ENCODE measurements at regions not wholly inside any gene's neighbourhood (a gene's known extent, or its start where the extent isn't known, plus 50 kb on each side); places are given as distances from the start of the nearest gene placed in this dataset.

DNA sequence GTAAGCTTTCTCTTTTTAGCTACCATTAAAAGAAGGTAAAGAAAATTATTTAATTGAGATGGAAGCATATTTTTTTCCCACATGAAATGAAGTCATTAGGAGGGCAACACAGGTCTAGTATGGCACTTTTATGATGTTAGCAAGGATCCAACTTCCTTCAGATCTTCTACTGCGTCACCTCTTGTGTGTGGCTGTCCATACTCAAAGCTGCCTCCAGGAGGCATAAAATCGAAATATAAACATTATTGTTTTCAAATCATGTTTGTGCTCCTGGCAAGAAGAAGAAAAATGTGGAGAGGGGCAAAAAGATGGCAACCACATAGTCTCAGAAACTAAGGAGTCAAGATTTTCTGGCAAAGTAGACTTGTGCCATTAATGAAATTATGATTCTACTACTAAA lies 791.7 kb upstream of the EPHA6 start:
- DNase-seq (ENCODE audit: low read depth, low spot score), result no peak
- TF ChIP-seq SUZ12 (IDR thresholded peaks at IDR 0.05; ENCODE audit: extremely low read depth, insufficient read depth, insufficient read length), result no peak
- TF ChIP-seq YY1 (IDR thresholded peaks at IDR 0.05; ENCODE audit: insufficient read depth, insufficient read length), result no peak
- no peak for TF ChIP-seq ZNF274 (IDR thresholded peaks at IDR 0.05; ENCODE audit: low read depth, low read length)
- no peaks in the 10 kb centered on the region for H3K9me3 ChIP-seq (ENCODE audit: insufficient read depth, low read length)
- H3K4me3 ChIP-seq (ENCODE audit: insufficient read length, low read depth), result no peak overlapping the region
- H3K4me1 ChIP-seq (ENCODE audit: insufficient read depth, insufficient read length), result no peaks in the 10 kb centered on the region
- no peaks in the 10 kb centered on the region for H3K36me3 ChIP-seq (ENCODE audit: insufficient read depth, insufficient read length, low read length)
- no peak overlapping the region for H3K9ac ChIP-seq (ENCODE audit: insufficient read length, low read depth)
- H3K27me3 ChIP-seq (ENCODE audit: insufficient read depth, insufficient read length), result no peaks in the 10 kb centered on the region

DNA sequence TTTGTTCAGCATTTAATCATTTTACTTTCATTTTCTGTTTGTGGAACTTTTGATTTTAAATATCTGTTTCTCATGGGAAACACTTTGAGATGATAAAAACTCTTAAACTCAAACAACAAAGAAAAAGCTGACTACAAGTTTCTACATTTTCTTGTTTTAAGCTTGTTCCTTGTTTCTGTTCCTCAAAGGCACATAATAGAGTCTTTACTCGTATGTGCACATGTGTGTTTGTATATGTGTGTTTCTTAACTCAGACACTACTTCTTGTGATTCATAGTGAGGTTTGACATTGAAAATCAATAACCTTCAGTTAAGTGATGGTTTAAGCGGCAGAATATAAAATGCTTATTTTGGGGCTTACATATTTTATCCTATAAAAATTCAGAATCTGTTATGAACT lies 786.7 kb upstream of the EPHA6 start:
- TF ChIP-seq ZNF274 (IDR thresholded peaks at IDR 0.05; ENCODE audit: low read depth, low read length), result no peak
- no peak for TF ChIP-seq YY1 (IDR thresholded peaks at IDR 0.05; ENCODE audit: insufficient read depth, insufficient read length)
- Histone ChIP-seq H3K9me3 (ENCODE audit: insufficient read depth, low read length) (no peaks in the 10 kb centered on the region), H3K4me1 (ENCODE audit: insufficient read depth, insufficient read length) (no peaks in the 10 kb centered on the region), H3K4me3 (ENCODE audit: insufficient read length, low read depth) (no peak overlapping the region), H3K27me3 (ENCODE audit: insufficient read depth, insufficient read length) (no peaks in the 10 kb centered on the region), H3K36me3 (ENCODE audit: insufficient read depth, insufficient read length, low read length) (no peaks in the 10 kb centered on the region), H3K9ac (ENCODE audit: insufficient read length, low read depth) (no peak overlapping the region)
- DNase-seq (ENCODE audit: low read depth, low spot score), result no peak

DNA sequence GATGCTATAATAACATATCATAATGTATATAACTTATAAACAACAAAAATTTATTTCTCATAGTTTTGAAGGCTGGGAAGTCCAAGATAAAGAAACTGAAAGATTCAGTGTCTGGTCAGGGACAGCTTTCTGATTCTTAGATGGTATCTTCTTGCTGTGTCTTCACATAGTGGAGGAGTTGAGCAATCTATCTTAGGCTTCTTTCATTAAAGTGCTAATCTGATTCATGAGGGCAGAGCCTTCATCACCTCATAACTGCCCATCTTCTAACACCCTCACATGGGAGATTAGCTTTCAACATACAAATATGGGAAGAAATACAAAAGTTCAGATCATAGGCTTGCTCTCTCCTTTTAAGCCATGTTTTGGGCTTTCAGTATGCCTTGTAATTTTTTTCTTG lies 774.8 kb upstream of the EPHA6 start:
- no peak for TF ChIP-seq ZNF274 (IDR thresholded peaks at IDR 0.05; ENCODE audit: low read depth, low read length)
- TF ChIP-seq YY1 (IDR thresholded peaks at IDR 0.05; ENCODE audit: insufficient read depth, insufficient read length), result no peak
- no peak for TF ChIP-seq SUZ12 (IDR thresholded peaks at IDR 0.05; ENCODE audit: extremely low read depth, insufficient read depth, insufficient read length)
- no peak for DNase-seq (ENCODE audit: low read depth, low spot score)
- Histone ChIP-seq H3K4me3 (ENCODE audit: insufficient read length, low read depth) (no peak overlapping the region), H3K4me1 (ENCODE audit: insufficient read depth, insufficient read length) (no peaks in the 10 kb centered on the region), H3K9ac (ENCODE audit: insufficient read length, low read depth) (no peak overlapping the region), H3K36me3 (ENCODE audit: insufficient read depth, insufficient read length, low read length) (no peaks in the 10 kb centered on the region), H3K9me3 (ENCODE audit: insufficient read depth, low read length) (peaks cover 12% of the 10 kb centered on the region; the same call in 1 of the 2 replicates), H3K27me3 (ENCODE audit: insufficient read depth, insufficient read length) (no peaks in the 10 kb centered on the region)

DNA sequence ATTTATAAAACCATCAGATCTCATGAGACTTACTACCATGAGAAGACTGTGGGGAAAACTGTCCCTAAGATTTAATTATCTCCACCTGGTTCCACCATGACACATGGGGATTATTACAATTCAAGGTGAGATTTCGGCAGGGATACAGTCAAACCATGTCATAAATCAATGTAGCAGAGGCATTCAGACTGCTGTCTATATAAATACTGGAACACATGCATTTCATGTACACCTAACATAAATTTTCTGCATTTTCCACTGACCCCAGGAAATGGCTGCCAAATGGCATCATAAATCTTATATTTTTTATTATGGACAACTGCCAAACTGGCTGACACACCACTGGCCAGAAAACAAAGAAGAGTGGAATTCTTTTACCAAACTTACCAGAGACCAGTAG lies 755.1 kb upstream of the EPHA6 start:
- no peak for DNase-seq (ENCODE audit: low read depth, low spot score)
- Histone ChIP-seq H3K36me3 (ENCODE audit: insufficient read depth, insufficient read length, low read length) (no peaks in the 10 kb centered on the region), H3K27me3 (ENCODE audit: insufficient read depth, insufficient read length) (no peaks in the 10 kb centered on the region), H3K4me3 (ENCODE audit: insufficient read length, low read depth) (no peak overlapping the region), H3K4me1 (ENCODE audit: insufficient read depth, insufficient read length) (no peaks in the 10 kb centered on the region), H3K9ac (ENCODE audit: insufficient read length, low read depth) (no peak overlapping the region), H3K9me3 (ENCODE audit: insufficient read depth, low read length) (peaks cover 6% of the 10 kb centered on the region; the same call in 1 of the 2 replicates)
- TF ChIP-seq YY1 (IDR thresholded peaks at IDR 0.05; ENCODE audit: insufficient read depth, insufficient read length) (no peak), SUZ12 (IDR thresholded peaks at IDR 0.05; ENCODE audit: extremely low read depth, insufficient read depth, insufficient read length) (no peak), ZNF274 (IDR thresholded peaks at IDR 0.05; ENCODE audit: low read depth, low read length) (no peak)

DNA sequence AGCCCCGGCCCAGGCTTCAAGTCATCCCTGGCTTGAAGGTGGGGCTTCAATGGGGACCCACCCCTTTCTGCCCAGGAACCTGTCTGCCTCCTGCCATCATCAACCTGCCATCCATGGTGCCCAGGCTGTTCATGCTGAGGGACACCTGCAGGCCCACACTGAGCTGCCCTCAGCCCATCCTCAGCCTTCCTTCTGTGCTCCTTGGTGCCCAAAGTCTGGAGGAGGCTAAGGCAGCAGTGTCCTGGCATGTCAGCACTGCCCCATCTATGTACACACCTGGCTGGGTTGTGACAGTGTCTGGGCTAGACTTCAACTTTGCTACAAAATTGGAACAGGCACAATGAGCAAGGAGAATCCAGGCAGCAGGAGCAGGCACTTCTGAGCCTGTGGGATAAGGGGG lies 745.3 kb upstream of the EPHA6 start:
- no peaks in the 10 kb centered on the region for H3K36me3 ChIP-seq (ENCODE audit: insufficient read depth, insufficient read length, low read length)
- H3K4me3 ChIP-seq (ENCODE audit: insufficient read length, low read depth), result no peak overlapping the region
- no peak overlapping the region for H3K9ac ChIP-seq (ENCODE audit: insufficient read length, low read depth)
- no peaks in the 10 kb centered on the region for H3K4me1 ChIP-seq (ENCODE audit: insufficient read depth, insufficient read length)
- TF ChIP-seq YY1 (IDR thresholded peaks at IDR 0.05; ENCODE audit: insufficient read depth, insufficient read length) (no peak), ZNF274 (IDR thresholded peaks at IDR 0.05; ENCODE audit: low read depth, low read length) (no peak), SUZ12 (IDR thresholded peaks at IDR 0.05; ENCODE audit: extremely low read depth, insufficient read depth, insufficient read length) (no peak)
- H3K27me3 ChIP-seq (ENCODE audit: insufficient read depth, insufficient read length), result no peaks in the 10 kb centered on the region
- no peak for DNase-seq (ENCODE audit: low read depth, low spot score)
- H3K9me3 ChIP-seq (ENCODE audit: insufficient read depth, low read length), result peaks cover 16% of the 10 kb centered on the region; the same call in 1 of the 2 replicates

DNA sequence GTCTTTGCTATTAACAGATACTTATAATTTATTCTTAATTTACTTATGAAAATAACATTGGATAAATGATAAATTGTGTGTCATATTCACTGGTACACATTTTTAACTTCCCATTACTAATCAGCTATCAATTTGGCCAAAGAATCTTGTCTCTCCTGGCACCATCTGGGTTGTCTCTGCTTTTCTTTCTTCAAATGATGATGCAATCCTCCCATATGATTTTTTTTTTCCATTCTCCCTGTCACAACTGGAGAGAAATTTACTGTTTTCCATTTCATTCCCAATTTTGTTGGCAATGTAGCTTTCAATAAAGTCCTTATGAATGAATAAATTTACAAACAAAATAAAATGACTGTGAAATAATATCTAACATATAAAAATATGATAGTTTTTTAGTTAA lies 743.7 kb upstream of the EPHA6 start:
- Histone ChIP-seq H3K27me3 (ENCODE audit: insufficient read depth, insufficient read length) (no peaks in the 10 kb centered on the region), H3K4me1 (ENCODE audit: insufficient read depth, insufficient read length) (no peaks in the 10 kb centered on the region), H3K36me3 (ENCODE audit: insufficient read depth, insufficient read length, low read length) (no peaks in the 10 kb centered on the region), H3K9ac (ENCODE audit: insufficient read length, low read depth) (no peak overlapping the region), H3K4me3 (ENCODE audit: insufficient read length, low read depth) (no peak overlapping the region), H3K9me3 (ENCODE audit: insufficient read depth, low read length) (peaks cover 16% of the 10 kb centered on the region; the same call in 1 of the 2 replicates)
- TF ChIP-seq ZNF274 (IDR thresholded peaks at IDR 0.05; ENCODE audit: low read depth, low read length), result no peak
- TF ChIP-seq YY1 (IDR thresholded peaks at IDR 0.05; ENCODE audit: insufficient read depth, insufficient read length), result no peak
- TF ChIP-seq SUZ12 (IDR thresholded peaks at IDR 0.05; ENCODE audit: extremely low read depth, insufficient read depth, insufficient read length), result no peak
- DNase-seq (ENCODE audit: low read depth, low spot score), result no peak

DNA sequence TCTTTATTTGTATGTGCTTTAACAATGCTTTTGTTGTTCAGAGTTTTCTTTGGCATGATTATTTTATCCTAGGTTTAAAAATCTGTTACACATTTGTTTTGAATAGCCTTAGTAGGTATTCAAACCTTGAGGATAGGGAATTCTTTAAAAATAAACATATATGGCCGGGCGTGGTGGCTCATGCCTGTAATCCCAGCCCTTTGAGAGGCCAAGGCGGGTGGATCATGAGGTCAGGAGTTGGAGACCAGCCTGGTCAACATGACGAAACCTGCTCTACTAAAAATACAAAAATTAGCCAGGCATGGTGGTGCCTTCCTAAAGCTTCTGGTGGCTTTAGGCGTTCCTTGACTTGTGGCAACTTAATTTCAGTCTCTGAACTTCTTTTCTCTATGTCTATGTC lies 743.3 kb upstream of the EPHA6 start:
- Histone ChIP-seq H3K27me3 (ENCODE audit: insufficient read depth, insufficient read length) (no peaks in the 10 kb centered on the region), H3K4me1 (ENCODE audit: insufficient read depth, insufficient read length) (no peaks in the 10 kb centered on the region), H3K36me3 (ENCODE audit: insufficient read depth, insufficient read length, low read length) (no peaks in the 10 kb centered on the region), H3K9me3 (ENCODE audit: insufficient read depth, low read length) (peaks cover 16% of the 10 kb centered on the region; the same call in 1 of the 2 replicates), H3K4me3 (ENCODE audit: insufficient read length, low read depth) (no peak overlapping the region), H3K9ac (ENCODE audit: insufficient read length, low read depth) (no peak overlapping the region)
- TF ChIP-seq ZNF274 (IDR thresholded peaks at IDR 0.05; ENCODE audit: low read depth, low read length), result no peak
- TF ChIP-seq SUZ12 (IDR thresholded peaks at IDR 0.05; ENCODE audit: extremely low read depth, insufficient read depth, insufficient read length), result no peak
- TF ChIP-seq YY1 (IDR thresholded peaks at IDR 0.05; ENCODE audit: insufficient read depth, insufficient read length), result no peak
- no peak for DNase-seq (ENCODE audit: low read depth, low spot score)

DNA sequence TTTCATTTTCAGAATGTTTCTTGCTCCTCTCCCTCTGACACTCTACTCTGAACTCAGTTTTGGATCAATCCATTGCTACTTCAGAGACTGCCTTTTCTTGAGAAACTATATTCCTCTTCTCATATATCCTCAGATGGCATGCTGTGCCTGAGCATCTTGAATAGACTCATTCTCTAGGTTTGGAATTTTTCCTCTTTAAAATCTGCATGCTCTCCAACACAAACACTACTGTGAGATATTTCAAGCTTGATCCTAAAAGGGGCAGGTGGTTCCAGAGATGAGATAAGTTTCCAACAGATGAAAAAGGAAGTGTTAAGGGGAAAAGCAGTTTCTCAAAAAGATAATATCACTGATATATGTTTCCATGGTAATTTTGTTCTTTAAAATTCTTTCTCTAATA lies 742.2 kb upstream of the EPHA6 start:
- H3K36me3 ChIP-seq (ENCODE audit: insufficient read depth, insufficient read length, low read length), result no peaks in the 10 kb centered on the region
- H3K4me3 ChIP-seq (ENCODE audit: insufficient read length, low read depth), result no peak overlapping the region
- TF ChIP-seq YY1 (IDR thresholded peaks at IDR 0.05; ENCODE audit: insufficient read depth, insufficient read length), result no peak
- no peak for TF ChIP-seq ZNF274 (IDR thresholded peaks at IDR 0.05; ENCODE audit: low read depth, low read length)
- no peak for TF ChIP-seq SUZ12 (IDR thresholded peaks at IDR 0.05; ENCODE audit: extremely low read depth, insufficient read depth, insufficient read length)

More for the DNA sequence above, 742.2 kb upstream of the EPHA6 start:
- no peak overlapping the region for H3K9ac ChIP-seq (ENCODE audit: insufficient read length, low read depth)
- no peaks in the 10 kb centered on the region for H3K4me1 ChIP-seq (ENCODE audit: insufficient read depth, insufficient read length)
- no peaks in the 10 kb centered on the region for H3K27me3 ChIP-seq (ENCODE audit: insufficient read depth, insufficient read length)
- DNase-seq (ENCODE audit: low read depth, low spot score), result no peak
- H3K9me3 ChIP-seq (ENCODE audit: insufficient read depth, low read length), result peaks cover 16% of the 10 kb centered on the region; the same call in 1 of the 2 replicates
